HG02970 (cell line): ENCODE measurements at regions not wholly inside any gene's neighbourhood (a gene's known extent, or its start where the extent isn't known, plus 50 kb on each side); places are given as distances from the start of the nearest gene placed in this dataset.

ENCODE experiments used
- ATAC-seq: cut with Tn5 transposase; IDR thresholded peaks from one replicate; pipeline ENCODE4 v1.9.1; 2021; ENCODE audit warnings: mild to moderate bottlenecking, moderate library complexity, moderate number of reproducible peaks; ENCODE audit not compliant: unreplicated experiment, low FRiP score

GRCh38 chr18:4858379-4859127, 338.5 kb downstream of the AKAIN1 start:
- no peak for ATAC-seq

GRCh38 chr18:4854671-4855070, 342.4 kb downstream of the AKAIN1 start:
- ATAC-seq = no peak

GRCh38 chr18:4851301-4851976, 345.6 kb downstream of the AKAIN1 start:
- ATAC-seq = no peak

- no peak for ATAC-seq
These were observed 350.0 kb downstream of the AKAIN1 start for GRCh38 chr18:4847056-4847455.

- no peak for ATAC-seq
These were observed 352.7 kb downstream of the AKAIN1 start for GRCh38 chr18:4844320-4844719.

- no peak for ATAC-seq
These were observed 353.3 kb downstream of the AKAIN1 start for GRCh38 chr18:4843771-4844170.

- ATAC-seq = no peak
These were observed 354.3 kb downstream of the AKAIN1 start for GRCh38 chr18:4842751-4843150.

GRCh38 chr18:4842287-4842686, 354.8 kb downstream of the AKAIN1 start:
- no peak for ATAC-seq

- no peak for ATAC-seq
These were observed 357.4 kb downstream of the AKAIN1 start for GRCh38 chr18:4839639-4840038.

- no peak for ATAC-seq
These were observed 360.9 kb downstream of the AKAIN1 start for GRCh38 chr18:4836141-4836540.

GRCh38 chr18:4831791-4832375, 365.2 kb downstream of the AKAIN1 start:
- no peak for ATAC-seq

- ATAC-seq = no peak
These were observed 365.9 kb downstream of the AKAIN1 start for GRCh38 chr18:4831127-4831526.

GRCh38 chr18:4823091-4823490, 368.0 kb upstream of the DLGAP1 start:
- no peak for ATAC-seq

GRCh38 chr18:4821801-4822200, 366.7 kb upstream of the DLGAP1 start:
- no peak for ATAC-seq

GRCh38 chr18:4817665-4818064, 362.6 kb upstream of the DLGAP1 start:
- no peak for ATAC-seq

- no peak for ATAC-seq
These were observed 358.6 kb upstream of the DLGAP1 start for GRCh38 chr18:4813708-4814107.

- ATAC-seq = no peak
These were observed 353.8 kb upstream of the DLGAP1 start for GRCh38 chr18:4808891-4809290.

- no peak for ATAC-seq
These were observed 352.6 kb upstream of the DLGAP1 start for GRCh38 chr18:4807604-4808293.

GRCh38 chr18:4806331-4806730, 351.2 kb upstream of the DLGAP1 start:
- no peak for ATAC-seq

- ATAC-seq = no peak
These were observed 347.2 kb upstream of the DLGAP1 start for GRCh38 chr18:4802296-4802695.

- no peak for ATAC-seq
These were observed 346.0 kb upstream of the DLGAP1 start for GRCh38 chr18:4801151-4801550.
